HG03045 (cell line): ENCODE measurements at regions not wholly inside any gene's neighbourhood (a gene's known extent, or its start where the extent isn't known, plus 50 kb on each side); places are given as distances from the start of the nearest gene placed in this dataset.

Source experiments
- ATAC-seq: cut with Tn5 transposase; IDR thresholded peaks from one replicate; pipeline ENCODE4 v1.9.1; 2021; ENCODE audit warnings: mild to moderate bottlenecking, moderate library complexity; ENCODE audit not compliant: unreplicated experiment

- ATAC-seq: no peak
Observed at GRCh38 chr11:123378096-123378495, 52.0 kb upstream of the GRAMD1B start.

GRCh38 chr11:123377355-123377754, 52.7 kb upstream of the GRAMD1B start:
- ATAC-seq: no peak

- no peak for ATAC-seq
Observed at GRCh38 chr11:123375832-123376231, 54.2 kb upstream of the GRAMD1B start.

- no peak for ATAC-seq
Observed at GRCh38 chr11:123374622-123374968, 55.5 kb upstream of the GRAMD1B start.

GRCh38 chr11:123373754-123374621, 56.1 kb upstream of the GRAMD1B start:
- ATAC-seq: no peak

GRCh38 chr11:123371506-123372297, 58.4 kb upstream of the GRAMD1B start:
- ATAC-seq: no peak

GRCh38 chr11:123366924-123367323, 63.1 kb upstream of the GRAMD1B start:
- ATAC-seq: no peak

GRCh38 chr11:123365955-123366354, 64.1 kb upstream of the GRAMD1B start:
- ATAC-seq: no peak

GRCh38 chr11:123364080-123364479, 66.0 kb upstream of the GRAMD1B start:
- no peak for ATAC-seq

- no peak for ATAC-seq
Observed at GRCh38 chr11:123363556-123363955, 66.5 kb upstream of the GRAMD1B start.

GRCh38 chr11:123362941-123363340, 67.1 kb upstream of the GRAMD1B start:
- no peak for ATAC-seq

GRCh38 chr11:123362186-123362585, 67.9 kb upstream of the GRAMD1B start:
- ATAC-seq: no peak

GRCh38 chr11:123361110-123361509, 69.0 kb upstream of the GRAMD1B start:
- ATAC-seq: no peak

GRCh38 chr11:123360267-123360936, 69.7 kb upstream of the GRAMD1B start:
- ATAC-seq: no peak

GRCh38 chr11:123357990-123358827, 71.9 kb upstream of the GRAMD1B start:
- peak; percentile 59 for ATAC-seq

GRCh38 chr11:123357353-123357989, 72.6 kb upstream of the GRAMD1B start:
- ATAC-seq: no peak

- ATAC-seq: no peak
Observed at GRCh38 chr11:123356539-123356938, 73.5 kb upstream of the GRAMD1B start.

GRCh38 chr11:123354371-123354975, 75.6 kb upstream of the GRAMD1B start:
- ATAC-seq: no peak

- ATAC-seq: no peak
Observed at GRCh38 chr11:123351375-123351774, 78.7 kb upstream of the GRAMD1B start.

- ATAC-seq: no peak
Observed at GRCh38 chr11:123349382-123349781, 80.7 kb upstream of the GRAMD1B start.
